H9 (cell line): ENCODE measurements at regions not wholly inside any gene's neighbourhood (a gene's known extent, or its start where the extent isn't known, plus 50 kb on each side); places are given as distances from the start of the nearest gene placed in this dataset.

Source experiments
- DNase-seq: peaks from one replicate; pipeline ENCODE4 v3.0.0-alpha.2; 2017
- H2AFZ ChIP-seq: one replicate; pipeline ENCODE4 v1.6.1; 2013; ENCODE audit warnings: mild to moderate bottlenecking, low read length, control low read depth, moderate library complexity
- H2AK5ac ChIP-seq: 2 replicates; pipeline ENCODE4 v1.6.1; 2013; ENCODE audit warnings: low read length, control low read depth, mixed read lengths; ENCODE audit not compliant: insufficient read length
- H2BK120ac ChIP-seq: one replicate; pipeline ENCODE4 v1.6.1; 2013; ENCODE audit warnings: low read depth, mild to moderate bottlenecking, low read length, control low read depth, inconsistent platforms; ENCODE audit not compliant: poor library complexity, severe bottlenecking
- H2BK12ac ChIP-seq: 2 replicates; pipeline ENCODE4 v1.6.1; 2013; ENCODE audit warnings: low read length, control low read depth, mixed read lengths, low read depth; ENCODE audit not compliant: insufficient read length
- H2BK15ac ChIP-seq: 2 replicates; pipeline ENCODE4 v1.6.1; 2013; ENCODE audit warnings: low read depth, low read length, control low read depth
- H2BK20ac ChIP-seq: one replicate; pipeline ENCODE4 v1.6.1; 2013; ENCODE audit warnings: low read depth, mild to moderate bottlenecking, low read length, control low read depth, inconsistent platforms; ENCODE audit not compliant: poor library complexity, severe bottlenecking
- H2BK5ac ChIP-seq: 2 replicates; pipeline ENCODE4 v1.6.1; 2013; ENCODE audit warnings: low read length, control low read depth, mixed read lengths; ENCODE audit not compliant: insufficient read length
- H3K14ac ChIP-seq: 2 replicates; pipeline ENCODE4 v1.6.1; 2013; ENCODE audit warnings: low read length, control low read depth; ENCODE audit not compliant: insufficient read depth
- H3K18ac ChIP-seq: 2 replicates; pipeline ENCODE4 v1.6.1; 2013; ENCODE audit warnings: low read depth, mild to moderate bottlenecking, mixed read lengths, low read length, control low read depth; ENCODE audit not compliant: insufficient read length
- H3K23ac ChIP-seq: 2 replicates; pipeline ENCODE4 v1.6.1; 2013; ENCODE audit warnings: low read length, control low read depth, mixed read lengths, low read depth; ENCODE audit not compliant: insufficient read length
- H3K23me2 ChIP-seq: 2 replicates; pipeline ENCODE4 v1.6.1; 2013; ENCODE audit warnings: low read depth, mild to moderate bottlenecking, mixed read lengths, low read length, control low read depth; ENCODE audit not compliant: insufficient read length, poor library complexity, severe bottlenecking
- H3K27ac ChIP-seq: 2 replicates; pipeline ENCODE4 v1.5.1; 2013; ENCODE audit warnings: low read length, control low read depth, mixed read lengths, low read depth; ENCODE audit not compliant: insufficient read length
- H3K27me3 ChIP-seq: 2 replicates; pipeline ENCODE4 v1.6.1; 2013; ENCODE audit warnings: low read length, control low read depth, inconsistent platforms; ENCODE audit not compliant: insufficient read depth
- H3K4ac ChIP-seq: 2 replicates; pipeline ENCODE4 v1.6.1; 2013; ENCODE audit warnings: low read depth, mild to moderate bottlenecking, control low read depth, inconsistent platforms, low read length, moderate library complexity
- H3K4me1 ChIP-seq: 2 replicates; pipeline ENCODE4 v1.6.1; 2013; ENCODE audit warnings: low read length, control low read depth, inconsistent platforms; ENCODE audit not compliant: insufficient read depth
- H3K4me2 ChIP-seq: 2 replicates; pipeline ENCODE4 v1.6.1; 2013; ENCODE audit warnings: low read length, control low read depth, mixed read lengths; ENCODE audit not compliant: insufficient read length, insufficient read depth
- H3K56ac ChIP-seq: 2 replicates; pipeline ENCODE4 v1.6.1; 2013; ENCODE audit warnings: low read depth, mild to moderate bottlenecking, mixed read lengths, low read length, control low read depth; ENCODE audit not compliant: insufficient read length
- H3K79me1 ChIP-seq: 2 replicates; pipeline ENCODE4 v1.6.1; 2013; ENCODE audit warnings: low read depth, mild to moderate bottlenecking, moderate library complexity, low read length, control low read depth, inconsistent platforms; ENCODE audit not compliant: insufficient read depth, poor library complexity, severe bottlenecking
- H3K79me2 ChIP-seq: 2 replicates; pipeline ENCODE4 v1.6.1; 2013; ENCODE audit warnings: low read length, control low read depth, inconsistent platforms; ENCODE audit not compliant: insufficient read depth
- H3K9ac ChIP-seq: 2 replicates; pipeline ENCODE4 v1.6.1; 2013; ENCODE audit warnings: low read length, control low read depth, mixed read lengths; ENCODE audit not compliant: insufficient read length; ENCODE audit errors: extremely low read depth
- H3K9me3 ChIP-seq: one replicate; pipeline ENCODE4 v1.6.1; 2013; ENCODE audit warnings: low read depth, low read length, inconsistent platforms; ENCODE audit not compliant: control insufficient read depth
- H3T11ph ChIP-seq: one replicate; pipeline ENCODE4 v1.6.1; 2013; ENCODE audit warnings: mild to moderate bottlenecking, low read length, control low read depth, inconsistent platforms
- H4K20me1 ChIP-seq: one replicate; pipeline ENCODE4 v1.6.1; 2013; ENCODE audit not compliant: control insufficient read depth, insufficient read length, insufficient read depth
- H4K5ac ChIP-seq: 2 replicates; pipeline ENCODE4 v1.6.1; 2013; ENCODE audit warnings: low read depth, mild to moderate bottlenecking, mixed read lengths, low read length, control low read depth; ENCODE audit not compliant: insufficient read length
- H4K8ac ChIP-seq: replicated peaks from 2 replicates; pipeline ENCODE4 v1.6.1; 2013; ENCODE audit warnings: low read length, control low read depth, mixed read lengths, low read depth; ENCODE audit not compliant: insufficient read length
- H4K91ac ChIP-seq: 2 replicates; pipeline ENCODE4 v1.6.1; 2013; ENCODE audit warnings: low read depth, mild to moderate bottlenecking, moderate library complexity, mixed read lengths, low read length, control low read depth; ENCODE audit not compliant: insufficient read length
- H3K27ac Mint-ChIP-seq, 3 experiments: 2 replicates in 2 of 3; 3 replicates in 1 of 3; pipeline ENCODE4 v1.8.0; 2020 to 2021; ENCODE audit warnings: mixed read lengths in 3 of 3, mild to moderate bottlenecking in 1 of 3, moderate library complexity in 1 of 3
- H3K27me3 Mint-ChIP-seq: 2 replicates; pipeline ENCODE4 v1.8.0; 2021; ENCODE audit warnings: low read depth, mild to moderate bottlenecking, moderate library complexity, mixed read lengths
- H3K36me3 Mint-ChIP-seq, 3 experiments: 2 replicates in 2 of 3; 3 replicates in 1 of 3; pipeline ENCODE4 v1.8.0; 2020 to 2021; ENCODE audit warnings: low read depth in 3 of 3, mixed read lengths in 3 of 3; ENCODE audit not compliant: insufficient read depth in 1 of 3
- H3K4me1 Mint-ChIP-seq, 2 experiments: 2 replicates each; pipeline ENCODE4 v1.8.0; 2020; ENCODE audit warnings: mixed read lengths in 2 of 2
- H3K4me3 Mint-ChIP-seq, 2 experiments: 2 replicates in 1 of 2; 3 replicates in 1 of 2; pipeline ENCODE4 v1.8.0; 2020 to 2021; ENCODE audit warnings: mild to moderate bottlenecking in 2 of 2, mixed read lengths in 2 of 2, moderate library complexity in 1 of 2
- H3K9me3 Mint-ChIP-seq, 2 experiments: 2 replicates in 1 of 2; 3 replicates in 1 of 2; pipeline ENCODE4 v1.8.0; 2020; ENCODE audit warnings: mild to moderate bottlenecking in 2 of 2, mixed read lengths in 2 of 2, moderate library complexity in 1 of 2
- CTCF ChIP-seq: fragments of 200-600 bp; sonication (generic); conservative IDR thresholded peaks from 3 replicates; pipeline ENCODE4 v1.8.0; 2021; ENCODE audit warnings: antibody characterized with exemption, mild to moderate bottlenecking
- WGBS: extraction: QIAGEN DNeasy Blood & Tissue Kit; methylation state at CpG from one replicate; pipeline ENCODE4 v1.1.7; 2013; ENCODE audit warnings: missing lambda C conversion rate, low lambda C conversion rate, mixed read lengths; ENCODE audit not compliant: insufficient read length; ENCODE audit errors: extremely low coverage; 5-methylcytosine and 5-hydroxymethylcytosine counted together

GRCh38 chr6:169891421-169891820 is 140.0 kb downstream of the ERMARD start:
- TF ChIP-seq CTCF, result no peak
- no peaks in the 10 kb centered on the region for H3K4me1 ChIP-seq

More at GRCh38 chr6:169891421-169891820, 140.0 kb downstream of the ERMARD start:
- H2BK20ac ChIP-seq, result no peak overlapping the region
- H3T11ph ChIP-seq, result no peak overlapping the region
- H3K18ac ChIP-seq, result no peak overlapping the region
- no peak overlapping the region for H2AK5ac ChIP-seq
- DNase-seq, result no peak
- no peaks in the 10 kb centered on the region for H3K4me1 Mint-ChIP-seq
- H4K8ac ChIP-seq, result no peak overlapping the region
- H4K91ac ChIP-seq, result no peak overlapping the region
- no peak overlapping the region for H3K23ac ChIP-seq
- H3K36me3 Mint-ChIP-seq, result peaks cover 0 to 5% (median 0%) of the 10 kb centered on the region in 3 experiments; a peak in 3 of 7 replicates
- H3K9ac ChIP-seq, result no peak overlapping the region
- peaks cover 6% of the 10 kb centered on the region for H3K27me3 Mint-ChIP-seq
- H2AFZ ChIP-seq, result no peak overlapping the region
- no peak overlapping the region for H3K4ac ChIP-seq
- H4K20me1 ChIP-seq, result no peaks in the 10 kb centered on the region
- no peak overlapping the region for H2BK5ac ChIP-seq
- H3K27me3 ChIP-seq, result no peaks in the 10 kb centered on the region
- no CpG with 5 or more reads among the region's 8 CpGs for WGBS
- no peaks in the 10 kb centered on the region for H3K9me3 ChIP-seq
- no peak overlapping the region for H3K27ac Mint-ChIP-seq
- no peak overlapping the region for H2BK12ac ChIP-seq
- no peak overlapping the region for H3K56ac ChIP-seq
- H2BK15ac ChIP-seq, result no peak overlapping the region
- no peak overlapping the region for H2BK120ac ChIP-seq
- H3K79me2 ChIP-seq, result no peaks in the 10 kb centered on the region
- H3K4me2 ChIP-seq, result no peak overlapping the region
- H3K9me3 Mint-ChIP-seq, result peaks cover 11 to 14% of the 10 kb centered on the region in 2 experiments; a peak in 4 of 5 replicates
- no peak overlapping the region for H4K5ac ChIP-seq
- no peaks in the 10 kb centered on the region for H3K79me1 ChIP-seq
- H3K27ac ChIP-seq, result no peak overlapping the region
- H3K14ac ChIP-seq, result no peak overlapping the region; the same call in 1 of the 2 replicates
- no peak overlapping the region for H3K4me3 Mint-ChIP-seq
- H3K23me2 ChIP-seq, result no peaks in the 10 kb centered on the region
